WTC11 (cell line): ENCODE measurements at regions not wholly inside any gene's neighbourhood (a gene's known extent, or its start where the extent isn't known, plus 50 kb on each side); places are given as distances from the start of the nearest gene placed in this dataset.

ENCODE experiments used
- ATAC-seq: fragments of 200-7000 bp; cut with Tn5 transposase; 2 replicates; pipeline ENCODE4 v1.10.0; 2021; ENCODE audit warnings: mild to moderate bottlenecking, moderate library complexity
- CTCF ChIA-PET: fragments of 300-600 bp; sonication (Branson Sonifier 250); formaldehyde crosslinking; loops from one replicate; lab custom pipeline; 2021; ENCODE audit warnings: antibody characterized with exemption; lab: Charles Lee
- POLR2A ChIA-PET: fragments of 350-600 bp; sonication (Branson Sonifier 250); formaldehyde crosslinking; loops from one replicate; lab custom pipeline; 2021; ENCODE audit warnings: antibody characterized with exemption; lab: Charles Lee
- DNase-seq: peaks from one replicate; pipeline ENCODE4 v3.0.0; 2021; ENCODE audit warnings: low spot score
- H3K27ac Mint-ChIP-seq: 2 replicates; pipeline ENCODE4 v1.8.0; 2021; ENCODE audit warnings: mixed read lengths
- H3K27me3 Mint-ChIP-seq: 2 replicates; pipeline ENCODE4 v1.8.0; 2021; ENCODE audit warnings: low read depth, mild to moderate bottlenecking, moderate library complexity, mixed read lengths
- H3K36me3 Mint-ChIP-seq: 2 replicates; pipeline ENCODE4 v1.8.0; 2021; ENCODE audit warnings: mixed read lengths
- H3K4me1 Mint-ChIP-seq: 2 replicates; pipeline ENCODE4 v1.8.0; 2022; ENCODE audit warnings: mixed read lengths
- H3K4me3 Mint-ChIP-seq: 2 replicates; pipeline ENCODE4 v1.8.0; 2021; ENCODE audit warnings: mild to moderate bottlenecking, moderate library complexity, mixed read lengths
- H3K9me3 Mint-ChIP-seq: 2 replicates; pipeline ENCODE4 v1.8.0; 2021; ENCODE audit warnings: mixed read lengths
- AFF4 ChIP-seq: sonication (generic); formaldehyde crosslinking; IDR thresholded peaks from 2 replicates; pipeline ENCODE4 v1.8.1; 2023; ENCODE audit warnings: mild to moderate bottlenecking, missing genetic modification reagents, borderline replicate concordance
- ATF3 ChIP-seq: sonication (generic); formaldehyde crosslinking; conservative IDR thresholded peaks from 2 replicates; pipeline ENCODE4 v1.8.1; 2022; ENCODE audit warnings: mild to moderate bottlenecking, missing genetic modification reagents
- ATF6 ChIP-seq: sonication (generic); formaldehyde crosslinking; IDR thresholded peaks from 2 replicates; pipeline ENCODE4 v1.8.1; 2023; ENCODE audit warnings: mild to moderate bottlenecking, missing genetic modification reagents
- CDX4 ChIP-seq: fragments of 250-450 bp; sonication (Bioruptor Pico); IDR thresholded peaks from 2 replicates; pipeline ENCODE4 v1.9.0; 2021; ENCODE audit warnings: moderate library complexity, mild to moderate bottlenecking, inconsistent platforms, borderline replicate concordance
- E2F5 ChIP-seq: sonication (generic); formaldehyde crosslinking; IDR thresholded peaks from 2 replicates; pipeline ENCODE4 v1.8.1; 2022; ENCODE audit warnings: mild to moderate bottlenecking, moderate library complexity, missing genetic modification reagents
- FOXK1 ChIP-seq: sonication (generic); formaldehyde crosslinking; IDR thresholded peaks from 2 replicates; pipeline ENCODE4 v1.8.0; 2022; ENCODE audit warnings: mild to moderate bottlenecking, moderate library complexity, missing genetic modification reagents
- HMGXB4 ChIP-seq: sonication (generic); formaldehyde crosslinking; IDR thresholded peaks from 2 replicates; pipeline ENCODE4 v1.8.1; 2023; ENCODE audit warnings: mild to moderate bottlenecking, moderate library complexity, missing genetic modification reagents
- TEAD1 ChIP-seq: sonication (generic); formaldehyde crosslinking; IDR thresholded peaks from 2 replicates; pipeline ENCODE4 v1.8.0; 2022; ENCODE audit warnings: mild to moderate bottlenecking, missing genetic modification reagents
- ZBTB43 ChIP-seq: sonication (generic); formaldehyde crosslinking; IDR thresholded peaks from 2 replicates; pipeline ENCODE4 v1.8.1; 2023; ENCODE audit warnings: mild to moderate bottlenecking, missing genetic modification reagents
- ZNF138 ChIP-seq: sonication (generic); formaldehyde crosslinking; conservative IDR thresholded peaks from 2 replicates; pipeline ENCODE4 v1.8.1; 2022; ENCODE audit warnings: mild to moderate bottlenecking, moderate library complexity, missing genetic modification reagents
- ZNF396 ChIP-seq: fragments of 250-450 bp; sonication (Bioruptor Pico); IDR thresholded peaks from 2 replicates; pipeline ENCODE4 v1.8.0; 2021; ENCODE audit warnings: mild to moderate bottlenecking, moderate library complexity, borderline replicate concordance
- ZNF425 ChIP-seq: fragments of 250-450 bp; sonication (Bioruptor Pico); conservative IDR thresholded peaks from 2 replicates; pipeline ENCODE4 v1.9.0; 2021; ENCODE audit warnings: mild to moderate bottlenecking
- ZNF532 ChIP-seq: fragments of 250-450 bp; sonication (Bioruptor Pico); IDR thresholded peaks from 2 replicates; pipeline ENCODE4 v1.9.0; 2021; ENCODE audit warnings: mild to moderate bottlenecking, borderline replicate concordance
- TF ChIP-seq, protein P1 (sequence below): fragments of 200-600 bp; IDR thresholded peaks from 2 replicates; pipeline ENCODE4 v1.8.0; 2022; ENCODE audit warnings: antibody characterized with exemption

GRCh38 chr5:68707575-68707974, 386.2 kb upstream of the SLC30A5 start (continued):
- TF ChIP-seq ATF6 (no peak), ZNF425 (CRISPR knock-in tag) (no peak), ZNF138 (CRISPR knock-in tag) (no peak), CDX4 (CRISPR knock-in tag) (no peak)

DNA sequence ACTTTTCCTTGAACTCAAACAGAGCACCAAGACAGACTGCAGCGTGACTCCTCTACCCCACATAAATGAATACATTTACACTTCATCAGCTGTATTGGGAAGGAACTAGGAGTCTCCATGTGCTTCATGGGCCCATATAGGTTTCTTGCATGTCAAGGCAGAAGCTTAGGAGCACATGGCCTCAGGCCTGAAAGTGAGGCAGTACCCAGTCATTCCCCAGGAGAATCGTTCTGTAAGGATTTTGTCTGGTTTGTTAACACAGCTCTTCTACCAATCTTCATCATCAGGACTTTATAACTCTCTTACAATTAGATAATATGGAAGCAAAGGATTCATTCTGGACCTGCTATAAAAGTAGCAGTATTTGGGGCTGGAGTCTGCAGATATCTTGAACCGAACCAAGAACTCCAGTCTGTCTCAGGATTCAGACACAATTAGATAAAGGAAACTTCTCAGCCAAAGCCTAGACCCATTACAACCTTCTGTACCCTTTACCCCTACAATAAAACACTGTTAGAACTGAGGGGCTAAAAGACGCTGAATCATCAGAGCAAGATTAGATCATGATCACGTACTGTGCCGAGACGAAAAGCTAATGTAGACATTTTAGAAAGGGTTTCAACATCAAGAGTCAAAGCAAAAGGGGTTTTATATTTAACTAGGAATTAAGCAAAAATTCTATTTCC, 385.5 kb upstream of the SLC30A5 start:
- peaks cover 6% of the 10 kb centered on the region; the same call in 1 of the 2 replicates for H3K4me1 Mint-ChIP-seq
- no peaks in the 10 kb centered on the region; the same call in 1 of the 2 replicates for H3K27me3 Mint-ChIP-seq
- CTCF ChIA-PET = no interaction called here
- H3K4me3 Mint-ChIP-seq = no peak overlapping the region
- ATAC-seq = no peak
- 0 out of 2 replicates have a peak, but pooled peaks cover 5% of the 10 kb centered on the region for H3K9me3 Mint-ChIP-seq
- POLR2A ChIA-PET = no interaction called here
- DNase-seq = no peak
- no peak overlapping the region for H3K27ac Mint-ChIP-seq
- H3K36me3 Mint-ChIP-seq = no peaks in the 10 kb centered on the region
- TF ChIP-seq ZNF396 (CRISPR knock-in tag) = no peak
- no peak for TF ChIP-seq E2F5
- TF ChIP-seq ZNF138 (CRISPR knock-in tag) = no peak
- TF ChIP-seq ZNF532 = no peak
- TF ChIP-seq TEAD1 (CRISPR knock-in tag) = no peak
- TF ChIP-seq FOXK1 (CRISPR knock-in tag) = no peak
- no peak for TF ChIP-seq ZBTB43 (CRISPR knock-in tag)
- TF ChIP-seq ATF3 (CRISPR knock-in tag) = no peak
- no peak for TF ChIP-seq AFF4
- TF ChIP-seq, protein P1, sequence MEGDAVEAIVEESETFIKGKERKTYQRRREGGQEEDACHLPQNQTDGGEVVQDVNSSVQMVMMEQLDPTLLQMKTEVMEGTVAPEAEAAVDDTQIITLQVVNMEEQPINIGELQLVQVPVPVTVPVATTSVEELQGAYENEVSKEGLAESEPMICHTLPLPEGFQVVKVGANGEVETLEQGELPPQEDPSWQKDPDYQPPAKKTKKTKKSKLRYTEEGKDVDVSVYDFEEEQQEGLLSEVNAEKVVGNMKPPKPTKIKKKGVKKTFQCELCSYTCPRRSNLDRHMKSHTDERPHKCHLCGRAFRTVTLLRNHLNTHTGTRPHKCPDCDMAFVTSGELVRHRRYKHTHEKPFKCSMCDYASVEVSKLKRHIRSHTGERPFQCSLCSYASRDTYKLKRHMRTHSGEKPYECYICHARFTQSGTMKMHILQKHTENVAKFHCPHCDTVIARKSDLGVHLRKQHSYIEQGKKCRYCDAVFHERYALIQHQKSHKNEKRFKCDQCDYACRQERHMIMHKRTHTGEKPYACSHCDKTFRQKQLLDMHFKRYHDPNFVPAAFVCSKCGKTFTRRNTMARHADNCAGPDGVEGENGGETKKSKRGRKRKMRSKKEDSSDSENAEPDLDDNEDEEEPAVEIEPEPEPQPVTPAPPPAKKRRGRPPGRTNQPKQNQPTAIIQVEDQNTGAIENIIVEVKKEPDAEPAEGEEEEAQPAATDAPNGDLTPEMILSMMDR = no peak
- no peak for TF ChIP-seq HMGXB4
